HEK293 (cell line): ENCODE measurements at regions not wholly inside any gene's neighbourhood (a gene's known extent, or its start where the extent isn't known, plus 50 kb on each side); places are given as distances from the start of the nearest gene placed in this dataset.

ENCODE experiments used
- ZNF629 ChIP-seq: fragments of 450-650 bp; formaldehyde crosslinking; IDR thresholded peaks from 2 replicates; pipeline ENCODE4 v1.5.1; 2017; ENCODE audit warnings: missing biosample characterization, missing genetic modification characterization
- ZNF776 ChIP-seq: fragments of 450-650 bp; formaldehyde crosslinking; IDR thresholded peaks from 2 replicates; pipeline ENCODE4 v1.5.0; 2017; ENCODE audit warnings: missing biosample characterization, missing genetic modification characterization, borderline replicate concordance
- ZNF791 ChIP-seq: fragments of 450-650 bp; formaldehyde crosslinking; IDR thresholded peaks from 2 replicates; pipeline ENCODE4 v1.5.1; 2016; ENCODE audit warnings: missing biosample characterization, missing genetic modification characterization
- ZSCAN16 ChIP-seq: fragments of 450-650 bp; formaldehyde crosslinking; IDR thresholded peaks from 2 replicates; pipeline ENCODE4 v1.5.1; 2016; ENCODE audit warnings: missing biosample characterization, missing genetic modification characterization
- TF ChIP-seq, protein P1 (sequence below): fragments of 450-650 bp; IDR thresholded peaks from 2 replicates; pipeline ENCODE4 v1.5.1; 2018; ENCODE audit warnings: missing biosample characterization, missing genetic modification characterization
- TF ChIP-seq, protein P2 (sequence below): fragments of 450-650 bp; formaldehyde crosslinking; IDR thresholded peaks from 2 replicates; pipeline ENCODE4 v1.5.1; 2016; ENCODE audit warnings: missing biosample characterization, missing genetic modification characterization

DNA sequence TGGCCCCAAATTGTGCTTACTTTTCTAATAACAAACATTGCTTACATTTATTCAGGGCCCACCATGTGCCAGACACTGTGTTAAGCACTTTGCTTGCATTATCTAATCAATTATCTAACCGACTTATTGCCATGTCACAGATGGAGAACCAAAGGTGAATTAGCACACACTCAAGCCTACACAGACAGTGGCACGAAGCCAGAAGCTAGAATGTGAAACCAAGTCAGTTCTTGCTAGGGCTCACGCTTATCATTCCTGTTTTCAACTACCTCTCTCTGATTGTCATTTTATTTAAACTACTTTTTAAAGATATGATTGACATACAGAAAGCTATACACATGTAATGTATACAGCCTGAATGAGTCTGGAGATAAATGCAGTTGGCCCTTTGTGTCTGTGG is 215.7 kb upstream of the CFAP20DC start:
- TF ChIP-seq ZSCAN16 = no peak
- TF ChIP-seq ZNF629 = no peak
- no peak for TF ChIP-seq ZNF776 (tag by site-specific recombination)
- TF ChIP-seq, protein P1, sequence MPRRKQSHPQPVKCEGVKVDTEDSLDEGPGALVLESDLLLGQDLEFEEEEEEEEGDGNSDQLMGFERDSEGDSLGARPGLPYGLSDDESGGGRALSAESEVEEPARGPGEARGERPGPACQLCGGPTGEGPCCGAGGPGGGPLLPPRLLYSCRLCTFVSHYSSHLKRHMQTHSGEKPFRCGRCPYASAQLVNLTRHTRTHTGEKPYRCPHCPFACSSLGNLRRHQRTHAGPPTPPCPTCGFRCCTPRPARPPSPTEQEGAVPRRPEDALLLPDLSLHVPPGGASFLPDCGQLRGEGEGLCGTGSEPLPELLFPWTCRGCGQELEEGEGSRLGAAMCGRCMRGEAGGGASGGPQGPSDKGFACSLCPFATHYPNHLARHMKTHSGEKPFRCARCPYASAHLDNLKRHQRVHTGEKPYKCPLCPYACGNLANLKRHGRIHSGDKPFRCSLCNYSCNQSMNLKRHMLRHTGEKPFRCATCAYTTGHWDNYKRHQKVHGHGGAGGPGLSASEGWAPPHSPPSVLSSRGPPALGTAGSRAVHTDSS (tag by site-specific recombination) = no peak
- no peak for TF ChIP-seq ZNF791
- TF ChIP-seq, protein P2, sequence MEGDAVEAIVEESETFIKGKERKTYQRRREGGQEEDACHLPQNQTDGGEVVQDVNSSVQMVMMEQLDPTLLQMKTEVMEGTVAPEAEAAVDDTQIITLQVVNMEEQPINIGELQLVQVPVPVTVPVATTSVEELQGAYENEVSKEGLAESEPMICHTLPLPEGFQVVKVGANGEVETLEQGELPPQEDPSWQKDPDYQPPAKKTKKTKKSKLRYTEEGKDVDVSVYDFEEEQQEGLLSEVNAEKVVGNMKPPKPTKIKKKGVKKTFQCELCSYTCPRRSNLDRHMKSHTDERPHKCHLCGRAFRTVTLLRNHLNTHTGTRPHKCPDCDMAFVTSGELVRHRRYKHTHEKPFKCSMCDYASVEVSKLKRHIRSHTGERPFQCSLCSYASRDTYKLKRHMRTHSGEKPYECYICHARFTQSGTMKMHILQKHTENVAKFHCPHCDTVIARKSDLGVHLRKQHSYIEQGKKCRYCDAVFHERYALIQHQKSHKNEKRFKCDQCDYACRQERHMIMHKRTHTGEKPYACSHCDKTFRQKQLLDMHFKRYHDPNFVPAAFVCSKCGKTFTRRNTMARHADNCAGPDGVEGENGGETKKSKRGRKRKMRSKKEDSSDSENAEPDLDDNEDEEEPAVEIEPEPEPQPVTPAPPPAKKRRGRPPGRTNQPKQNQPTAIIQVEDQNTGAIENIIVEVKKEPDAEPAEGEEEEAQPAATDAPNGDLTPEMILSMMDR (tag by site-specific recombination) = no peak
